ENCODE measurements at regions not wholly inside any gene's neighbourhood (a gene's known extent, or its start where the extent isn't known, plus 50 kb on each side); places are given as distances from the start of the nearest gene placed in this dataset.

GRCh38 chr16:10321407-10322387 is 64.2 kb upstream of the ATF7IP2 start:
- no peak for TF ChIP-seq POLR2A (IDR thresholded peaks at IDR 0.05)
- TF ChIP-seq, protein P1, sequence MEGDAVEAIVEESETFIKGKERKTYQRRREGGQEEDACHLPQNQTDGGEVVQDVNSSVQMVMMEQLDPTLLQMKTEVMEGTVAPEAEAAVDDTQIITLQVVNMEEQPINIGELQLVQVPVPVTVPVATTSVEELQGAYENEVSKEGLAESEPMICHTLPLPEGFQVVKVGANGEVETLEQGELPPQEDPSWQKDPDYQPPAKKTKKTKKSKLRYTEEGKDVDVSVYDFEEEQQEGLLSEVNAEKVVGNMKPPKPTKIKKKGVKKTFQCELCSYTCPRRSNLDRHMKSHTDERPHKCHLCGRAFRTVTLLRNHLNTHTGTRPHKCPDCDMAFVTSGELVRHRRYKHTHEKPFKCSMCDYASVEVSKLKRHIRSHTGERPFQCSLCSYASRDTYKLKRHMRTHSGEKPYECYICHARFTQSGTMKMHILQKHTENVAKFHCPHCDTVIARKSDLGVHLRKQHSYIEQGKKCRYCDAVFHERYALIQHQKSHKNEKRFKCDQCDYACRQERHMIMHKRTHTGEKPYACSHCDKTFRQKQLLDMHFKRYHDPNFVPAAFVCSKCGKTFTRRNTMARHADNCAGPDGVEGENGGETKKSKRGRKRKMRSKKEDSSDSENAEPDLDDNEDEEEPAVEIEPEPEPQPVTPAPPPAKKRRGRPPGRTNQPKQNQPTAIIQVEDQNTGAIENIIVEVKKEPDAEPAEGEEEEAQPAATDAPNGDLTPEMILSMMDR (IDR thresholded peaks at IDR 0.05): no peak
